ENCODE measurements at regions not wholly inside any gene's neighbourhood (a gene's known extent, or its start where the extent isn't known, plus 50 kb on each side); places are given as distances from the start of the nearest gene placed in this dataset.

GRCh38 chr17:6243186-6243585 is 173.0 kb downstream of the WSCD1 start:
- no peak for ATAC-seq
- no peak for TF ChIP-seq POU6F1 (CRISPR knock-in tag; IDR thresholded peaks at IDR 0.05; ENCODE audit: borderline replicate concordance, low read depth)
- no peak for TF ChIP-seq PATZ1 (CRISPR knock-in tag; IDR thresholded peaks at IDR 0.05; ENCODE audit: borderline replicate concordance)
- no peak for TF ChIP-seq ISL1 (CRISPR knock-in tag; IDR thresholded peaks at IDR 0.05)
- TF ChIP-seq SNAI2 (CRISPR knock-in tag; IDR thresholded peaks at IDR 0.05), result no peak
- TF ChIP-seq ZNF565 (CRISPR knock-in tag; conservative IDR thresholded peaks at IDR 0.05; ENCODE audit: low read depth), result no peak
- no peak for TF ChIP-seq TSHZ2 (CRISPR knock-in tag; IDR thresholded peaks at IDR 0.05)
- no peak for TF ChIP-seq CREB5 (CRISPR knock-in tag; IDR thresholded peaks at IDR 0.05; ENCODE audit: low read depth)

GRCh38 chr17:6241996-6242395 is 171.8 kb downstream of the WSCD1 start:
- TF ChIP-seq OSR1 (CRISPR knock-in tag; IDR thresholded peaks at IDR 0.05), result no peak
- TF ChIP-seq SNAI2 (CRISPR knock-in tag; IDR thresholded peaks at IDR 0.05), result no peak
- no peak for TF ChIP-seq TCF4 (CRISPR knock-in tag; IDR thresholded peaks at IDR 0.05; ENCODE audit: borderline replicate concordance)
- TF ChIP-seq GLIS3 (CRISPR knock-in tag; IDR thresholded peaks at IDR 0.05), result no peak
- TF ChIP-seq ISL1 (CRISPR knock-in tag; IDR thresholded peaks at IDR 0.05), result no peak
- TF ChIP-seq ZFP3 (CRISPR knock-in tag; IDR thresholded peaks at IDR 0.05), result no peak
- no peak for TF ChIP-seq RARB (CRISPR knock-in tag; IDR thresholded peaks at IDR 0.05)
- no peak for TF ChIP-seq PPARA (CRISPR knock-in tag; IDR thresholded peaks at IDR 0.05; ENCODE audit: borderline replicate concordance)
- no peak for TF ChIP-seq TOX (CRISPR knock-in tag; IDR thresholded peaks at IDR 0.05; ENCODE audit: borderline replicate concordance)
- no peak for TF ChIP-seq ESRRG (CRISPR knock-in tag; IDR thresholded peaks at IDR 0.05)
- no peak for TF ChIP-seq CSRNP3 (CRISPR knock-in tag; IDR thresholded peaks at IDR 0.05)
- TF ChIP-seq BACH2 (CRISPR knock-in tag; IDR thresholded peaks at IDR 0.05; ENCODE audit: borderline replicate concordance), result no peak
- no peak for TF ChIP-seq ZNF8 (CRISPR knock-in tag; IDR thresholded peaks at IDR 0.05)
- TF ChIP-seq ZNF565 (CRISPR knock-in tag; conservative IDR thresholded peaks at IDR 0.05; ENCODE audit: low read depth), result no peak
- TF ChIP-seq ARNTL (CRISPR knock-in tag; IDR thresholded peaks at IDR 0.05; ENCODE audit: borderline replicate concordance, low read depth), result no peak
- ATAC-seq, result no peak

GRCh38 chr17:6241381-6241780 is 171.2 kb downstream of the WSCD1 start:
- no peak for TF ChIP-seq ZC3H10 (CRISPR knock-in tag; IDR thresholded peaks at IDR 0.05)
- no peak for TF ChIP-seq PPARA (CRISPR knock-in tag; IDR thresholded peaks at IDR 0.05; ENCODE audit: borderline replicate concordance)
- TF ChIP-seq RARB (CRISPR knock-in tag; IDR thresholded peaks at IDR 0.05), result no peak
- no peak for TF ChIP-seq ZNF8 (CRISPR knock-in tag; IDR thresholded peaks at IDR 0.05)
- TF ChIP-seq ZFP3 (CRISPR knock-in tag; IDR thresholded peaks at IDR 0.05), result no peak
- no peak for TF ChIP-seq TOX (CRISPR knock-in tag; IDR thresholded peaks at IDR 0.05; ENCODE audit: borderline replicate concordance)
- TF ChIP-seq ESRRG (CRISPR knock-in tag; IDR thresholded peaks at IDR 0.05), result no peak
- TF ChIP-seq ISL1 (CRISPR knock-in tag; IDR thresholded peaks at IDR 0.05), result no peak
- TF ChIP-seq PATZ1 (CRISPR knock-in tag; IDR thresholded peaks at IDR 0.05; ENCODE audit: borderline replicate concordance), result no peak
- no peak for TF ChIP-seq OSR1 (CRISPR knock-in tag; IDR thresholded peaks at IDR 0.05)
- TF ChIP-seq ARNTL (CRISPR knock-in tag; IDR thresholded peaks at IDR 0.05; ENCODE audit: borderline replicate concordance, low read depth), result no peak
- TF ChIP-seq ZNF70 (CRISPR knock-in tag; IDR thresholded peaks at IDR 0.05), result no peak
- TF ChIP-seq CREB5 (CRISPR knock-in tag; IDR thresholded peaks at IDR 0.05; ENCODE audit: low read depth), result no peak
- TF ChIP-seq POU6F1 (CRISPR knock-in tag; IDR thresholded peaks at IDR 0.05; ENCODE audit: borderline replicate concordance, low read depth), result no peak
- no peak for ATAC-seq

All from SK-N-SH treated with all-trans-retinoic acid at 6 μM for 48 hours (cell line).